Erythroblast (primary cell): ENCODE measurements at regions not wholly inside any gene's neighbourhood (a gene's known extent, or its start where the extent isn't known, plus 50 kb on each side); places are given as distances from the start of the nearest gene placed in this dataset.

Source experiments
- GATA1 ChIP-seq: IDR thresholded peaks from 2 replicates; pipeline ENCODE4 v1.6.1; 2011; ENCODE audit warnings: low read depth, mild to moderate bottlenecking, control low read depth, low read length, moderate library complexity
- POLR2A ChIP-seq: IDR thresholded peaks from 2 replicates; pipeline ENCODE4 v1.6.1; 2011; ENCODE audit warnings: mild to moderate bottlenecking, low read length

GRCh38 chr2:226548732-226549131 is 250.9 kb downstream of the IRS1 start:
- TF ChIP-seq POLR2A (no peak), GATA1 (no peak)
